Liver (tissue), 8 donors: ENCODE measurements at regions not wholly inside any gene's neighbourhood (a gene's known extent, or its start where the extent isn't known, plus 50 kb on each side); places are given as distances from the start of the nearest gene placed in this dataset.

Experiments
- DNase-seq: peaks from one replicate; pipeline ENCODE4 v3.0.0-alpha.2; 2017; ENCODE audit warnings: low spot score
- H3K27ac ChIP-seq, 2 donors: one replicate each; pipeline ENCODE4 v1.7.0; 2013; ENCODE audit warnings: inconsistent platforms in 2 of 2, low read length in 2 of 2, control low read depth in 1 of 2, low read depth in 1 of 2, mild to moderate bottlenecking in 1 of 2
- H3K27me3 ChIP-seq, 4 donors: one replicate each; pipeline versions ENCODE4 v1.6.1 to v1.7.0; 2013; ENCODE audit warnings: low read length in 3 of 4, inconsistent platforms in 1 of 4, mild to moderate bottlenecking in 1 of 4, moderate library complexity in 1 of 4; ENCODE audit not compliant: control insufficient read depth in 4 of 4, insufficient read depth in 4 of 4
- H3K36me3 ChIP-seq, 4 donors: one replicate each; pipeline versions ENCODE4 v1.6.1 to v1.7.0; 2013; ENCODE audit warnings: low read length in 3 of 4, mild to moderate bottlenecking in 3 of 4, low read depth in 1 of 4, moderate library complexity in 1 of 4; ENCODE audit not compliant: control insufficient read depth in 4 of 4, insufficient read depth in 3 of 4
- H3K4me1 ChIP-seq, 4 donors: one replicate each; pipeline versions ENCODE4 v1.6.1 to v1.7.0; 2013; ENCODE audit warnings: low read length in 3 of 4, mild to moderate bottlenecking in 3 of 4, moderate library complexity in 1 of 4; ENCODE audit not compliant: control insufficient read depth in 4 of 4, insufficient read depth in 4 of 4
- H3K4me3 ChIP-seq, 3 donors: one replicate each; pipeline versions ENCODE4 v1.6.1 to v1.7.0; 2013; ENCODE audit warnings: low read length in 3 of 3, control low read depth in 1 of 3, low read depth in 1 of 3, mild to moderate bottlenecking in 1 of 3
- H3K9ac ChIP-seq, 2 donors: one replicate each; pipeline ENCODE4 v1.7.0; 2013; ENCODE audit warnings: low read length in 2 of 2, mild to moderate bottlenecking in 2 of 2, moderate library complexity in 2 of 2, control low read depth in 1 of 2, low read depth in 1 of 2
- H3K9me3 ChIP-seq, 4 donors: one replicate each; pipeline versions ENCODE4 v1.6.1 to v1.7.0; 2013; ENCODE audit warnings: low read length in 3 of 4; ENCODE audit not compliant: control insufficient read depth in 4 of 4
- ATF3 ChIP-seq: IDR thresholded peaks from 2 replicates; pipeline ENCODE4 v1.6.1; 2016; ENCODE audit warnings: antibody characterized with exemption
- CTCF ChIP-seq: fragments of 150-350 bp; IDR thresholded peaks from 2 replicates; pipeline ENCODE4 v1.5.1; 2017; ENCODE audit warnings: improper control_type of control experiment, low read depth, low read length; ENCODE audit not compliant: missing input control
- EGR1 ChIP-seq, 2 donors: IDR thresholded peaks; 2 replicates each; pipeline ENCODE4 v1.6.1; 2016 to 2018; ENCODE audit warnings: antibody characterized with exemption in 2 of 2, low read depth in 2 of 2
- FOXA1 ChIP-seq: IDR thresholded peaks from 2 replicates; pipeline ENCODE4 v1.6.1; 2016; ENCODE audit warnings: antibody characterized with exemption
- FOXA2 ChIP-seq: IDR thresholded peaks from 2 replicates; pipeline ENCODE4 v1.6.1; 2016; ENCODE audit warnings: antibody characterized with exemption
- HNF4A ChIP-seq, 2 donors: conservative IDR thresholded peaks; 2 replicates each; pipeline ENCODE4 v1.6.1; 2016; ENCODE audit warnings: antibody characterized with exemption in 2 of 2, mild to moderate bottlenecking in 2 of 2
- HNF4G ChIP-seq: IDR thresholded peaks from 2 replicates; pipeline ENCODE4 v1.6.1; 2016; ENCODE audit warnings: antibody characterized with exemption
- NR2F2 ChIP-seq: IDR thresholded peaks from 2 replicates; pipeline ENCODE4 v1.6.1; 2016; ENCODE audit warnings: antibody characterized with exemption
- RAD21 ChIP-seq, 2 donors: IDR thresholded peaks; 2 replicates each; pipeline ENCODE4 v1.6.1; 2016; ENCODE audit warnings: antibody characterized with exemption in 2 of 2, mild to moderate bottlenecking in 2 of 2
- REST ChIP-seq: IDR thresholded peaks from 2 replicates; pipeline ENCODE4 v1.6.1; 2016; ENCODE audit warnings: antibody characterized with exemption, mild to moderate bottlenecking
- RXRA ChIP-seq, 2 donors: IDR thresholded peaks; 2 replicates each; pipeline ENCODE4 v1.6.1; 2017 to 2018; ENCODE audit warnings: antibody characterized with exemption in 2 of 2, mild to moderate bottlenecking in 1 of 2
- SP1 ChIP-seq: IDR thresholded peaks from 2 replicates; pipeline ENCODE4 v1.6.1; 2018; ENCODE audit warnings: antibody characterized with exemption, mild to moderate bottlenecking
- TAF1 ChIP-seq: conservative IDR thresholded peaks from 2 replicates; pipeline ENCODE4 v1.6.1; 2016; ENCODE audit warnings: antibody characterized with exemption, mild to moderate bottlenecking
- YY1 ChIP-seq: IDR thresholded peaks from 2 replicates; pipeline ENCODE4 v1.6.1; 2016; ENCODE audit warnings: antibody characterized with exemption, mild to moderate bottlenecking
- ZBTB33 ChIP-seq: IDR thresholded peaks from 2 replicates; pipeline ENCODE4 v1.6.1; 2016; ENCODE audit warnings: antibody characterized with exemption
- WGBS: extraction: QIAGEN DNeasy Blood & Tissue Kit; methylation state at CpG from one replicate; pipeline ENCODE4 v1.1.7; 2013; 5-methylcytosine and 5-hydroxymethylcytosine counted together
- donor health status: healthy.
- donor health status: healthy.
- donor health status: healthy.
- donor health status: healthy.
- donor health status: healthy.

GRCh38 chr2:84285056-84285747, 173.9 kb downstream of the SUCLG1 start:
- no peak for DNase-seq
- TF ChIP-seq EGR1 (IDR thresholded peaks at IDR 0.05; ENCODE audit: low read depth in 2 of 2) (no peak), RAD21 (IDR thresholded peaks at IDR 0.05) (no peak), RXRA (IDR thresholded peaks at IDR 0.05) (no peak), ATF3 (no peak), FOXA2 (no peak), CTCF (no peak), TAF1 (no peak), REST (no peak), HNF4G (no peak), ZBTB33 (no peak), FOXA1 (no peak), NR2F2 (no peak)
- no peaks in the 10 kb centered on the region for H3K9me3 ChIP-seq
- H3K36me3 ChIP-seq: no peaks in the 10 kb centered on the region
- no peak overlapping the region for H3K27ac ChIP-seq
- 76% methylated on average over 1 of the region's 1 CpG for WGBS
- H3K9ac ChIP-seq: no peak overlapping the region
- no peaks in the 10 kb centered on the region for H3K4me1 ChIP-seq
- H3K27me3 ChIP-seq: peaks cover 0 to 2% (median 0%) of the 10 kb centered on the region in 4 donors
- no peak overlapping the region for H3K4me3 ChIP-seq

GRCh38 chr2:84283506-84283905, 175.6 kb downstream of the SUCLG1 start:
- Histone ChIP-seq H3K9me3 (no peaks in the 10 kb centered on the region), H3K27ac (no peak overlapping the region), H3K9ac (no peak overlapping the region), H3K27me3 (peaks cover 0 to 2% (median 0%) of the 10 kb centered on the region in 4 donors), H3K4me3 (no peak overlapping the region), H3K4me1 (no peaks in the 10 kb centered on the region), H3K36me3 (no peaks in the 10 kb centered on the region)
- 67% methylated on average over 3 of the region's 3 CpGs for WGBS
- no peak for DNase-seq
- TF ChIP-seq YY1 (no peak), FOXA2 (no peak), ZBTB33 (no peak), NR2F2 (no peak), TAF1 (no peak), EGR1 (IDR thresholded peaks at IDR 0.05; ENCODE audit: low read depth in 2 of 2) (no peak), SP1 (no peak), CTCF (no peak), REST (no peak), RXRA (IDR thresholded peaks at IDR 0.05) (no peak), HNF4G (no peak), HNF4A (conservative IDR thresholded peaks at IDR 0.05) (no peak)
